Prostate gland (tissue), 2 donors: ENCODE measurements at regions not wholly inside any gene's neighbourhood (a gene's known extent, or its start where the extent isn't known, plus 50 kb on each side); places are given as distances from the start of the nearest gene placed in this dataset.

Experiments
- CTCF ChIP-seq, 4 experiments: fragments of 200-600 bp in 2 of 4; fragments of 450-650 bp in 2 of 4; sonication (generic) in 2 of 4; IDR thresholded peaks; 1 replicate in 3 of 4; 2 replicates in 1 of 4; pipeline ENCODE4 v1.5.1; 2016 to 2019; ENCODE audit warnings: antibody characterized with exemption in 4 of 4, mild to moderate bottlenecking in 2 of 4, moderate library complexity in 2 of 4
- POLR2A ChIP-seq: fragments of 450-650 bp; IDR thresholded peaks from one replicate; pipeline ENCODE4 v1.6.1; 2016; ENCODE audit warnings: antibody characterized with exemption, mild to moderate bottlenecking
- POLR2AphosphoS5 ChIP-seq: sonication (generic); formaldehyde crosslinking; IDR thresholded peaks from one replicate; pipeline ENCODE4 v1.6.1; 2017; ENCODE audit warnings: antibody characterized with exemption

GRCh38 chr5:20231040-20231439 is 243.0 kb upstream of the CDH18 start:
- TF ChIP-seq CTCF (IDR thresholded peaks at IDR 0.05) (no peak), POLR2A (no peak), POLR2AphosphoS5 (no peak)
